ENCODE measurements at regions not wholly inside any gene's neighbourhood (a gene's known extent, or its start where the extent isn't known, plus 50 kb on each side); places are given as distances from the start of the nearest gene placed in this dataset.

- TF ChIP-seq, protein P1, sequence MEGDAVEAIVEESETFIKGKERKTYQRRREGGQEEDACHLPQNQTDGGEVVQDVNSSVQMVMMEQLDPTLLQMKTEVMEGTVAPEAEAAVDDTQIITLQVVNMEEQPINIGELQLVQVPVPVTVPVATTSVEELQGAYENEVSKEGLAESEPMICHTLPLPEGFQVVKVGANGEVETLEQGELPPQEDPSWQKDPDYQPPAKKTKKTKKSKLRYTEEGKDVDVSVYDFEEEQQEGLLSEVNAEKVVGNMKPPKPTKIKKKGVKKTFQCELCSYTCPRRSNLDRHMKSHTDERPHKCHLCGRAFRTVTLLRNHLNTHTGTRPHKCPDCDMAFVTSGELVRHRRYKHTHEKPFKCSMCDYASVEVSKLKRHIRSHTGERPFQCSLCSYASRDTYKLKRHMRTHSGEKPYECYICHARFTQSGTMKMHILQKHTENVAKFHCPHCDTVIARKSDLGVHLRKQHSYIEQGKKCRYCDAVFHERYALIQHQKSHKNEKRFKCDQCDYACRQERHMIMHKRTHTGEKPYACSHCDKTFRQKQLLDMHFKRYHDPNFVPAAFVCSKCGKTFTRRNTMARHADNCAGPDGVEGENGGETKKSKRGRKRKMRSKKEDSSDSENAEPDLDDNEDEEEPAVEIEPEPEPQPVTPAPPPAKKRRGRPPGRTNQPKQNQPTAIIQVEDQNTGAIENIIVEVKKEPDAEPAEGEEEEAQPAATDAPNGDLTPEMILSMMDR (conservative IDR thresholded peaks at IDR 0.05 in 1 of 2, IDR thresholded peaks at IDR 0.05 in 1 of 2; ENCODE audit: extremely low read depth in 1 of 2, insufficient read depth in 1 of 2, low read depth in 1 of 2, low read length in 2 of 2): no peak
- TF ChIP-seq EZH2 (IDR thresholded peaks at IDR 0.05; ENCODE audit: borderline replicate concordance, low read length): no peak
Measured at GRCh38 chr12:71005166-71005565, 84.6 kb upstream of the PTPRR start.
